GM10266 (cell line): ENCODE measurements at regions not wholly inside any gene's neighbourhood (a gene's known extent, or its start where the extent isn't known, plus 50 kb on each side); places are given as distances from the start of the nearest gene placed in this dataset.

Source experiments
- DNase-seq: peaks from one replicate; pipeline ENCODE4 v3.0.0; 2012; ENCODE audit errors: extremely low spot score
- CTCF ChIP-seq: IDR thresholded peaks from 2 replicates; pipeline ENCODE4 v1.5.1; 2012; ENCODE audit warnings: mild to moderate bottlenecking, low read depth; ENCODE audit not compliant: control insufficient read depth, insufficient read depth; ENCODE audit errors: missing control alignments

- no peak for TF ChIP-seq CTCF
- no peak for DNase-seq
Measured at GRCh38 chr4:15144967-15145295, 142.7 kb downstream of the CPEB2 start.

GRCh38 chr4:15145709-15146108 is 143.4 kb downstream of the CPEB2 start:
- no peak for TF ChIP-seq CTCF
- no peak for DNase-seq

GRCh38 chr4:15147714-15148113 is 145.4 kb downstream of the CPEB2 start:
- TF ChIP-seq CTCF = no peak
- no peak for DNase-seq

GRCh38 chr4:15148199-15148598 is 145.9 kb downstream of the CPEB2 start:
- no peak for DNase-seq
- TF ChIP-seq CTCF = no peak

- no peak for DNase-seq
- no peak for TF ChIP-seq CTCF
Measured at GRCh38 chr4:15148691-15149090, 146.4 kb downstream of the CPEB2 start.

- no peak for TF ChIP-seq CTCF
- DNase-seq = peak; percentile 30
Measured at GRCh38 chr4:15149234-15149838, 147.1 kb downstream of the CPEB2 start.

GRCh38 chr4:15149839-15150592 is 147.7 kb downstream of the CPEB2 start:
- TF ChIP-seq CTCF = no peak
- DNase-seq = peak; percentile 45
